ENCODE measurements at regions not wholly inside any gene's neighbourhood (a gene's known extent, or its start where the extent isn't known, plus 50 kb on each side); places are given as distances from the start of the nearest gene placed in this dataset.

DNA sequence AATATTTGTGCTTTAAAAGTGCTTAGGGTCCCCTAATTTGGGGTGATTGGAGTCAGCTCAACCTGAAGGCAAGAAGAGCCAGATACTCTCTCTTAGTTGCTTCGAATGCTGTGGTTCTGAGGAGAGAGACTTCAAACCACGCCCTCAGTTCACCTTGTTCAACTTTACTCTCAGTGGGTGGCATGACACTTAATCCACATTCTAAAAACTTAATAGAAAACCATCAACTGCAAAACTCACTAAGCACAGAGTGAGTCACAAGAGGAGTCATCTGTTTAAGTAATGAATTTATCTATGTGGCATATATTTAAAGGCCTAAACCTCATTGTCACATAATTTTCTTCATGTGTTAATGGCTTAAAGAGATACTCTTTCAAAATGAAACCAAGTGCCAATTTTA lies 99.5 kb upstream of the SLC4A4 start:
- Histone ChIP-seq H3K9me3 (ENCODE audit: low read length) (no peaks in the 10 kb centered on the region), H3K4me3 (ENCODE audit: low read length) (peak overlapping the region; percentile 58), H3K4me2 (ENCODE audit: low read length) (no peak overlapping the region), H3F3A (ENCODE audit: insufficient read depth, low read length, poor library complexity, severe bottlenecking) (peaks cover 3% of the 10 kb centered on the region), H3K9me2 (ENCODE audit: insufficient read depth, low read length) (no peaks in the 10 kb centered on the region), H3K36me3 (ENCODE audit: insufficient read depth, low read length) (no peaks in the 10 kb centered on the region), H2AFZ (ENCODE audit: low read depth, low read length) (no peak overlapping the region), H3K9ac (ENCODE audit: low read length) (no peak overlapping the region), H3K27me3 (ENCODE audit: insufficient read depth, low read depth, low read length) (no peaks in the 10 kb centered on the region), H3K79me2 (replicated peaks; ENCODE audit: insufficient read depth, low read length) (no peaks in the 10 kb centered on the region), H3K27ac (ENCODE audit: low read length) (no peak overlapping the region), H4K20me1 (ENCODE audit: insufficient read depth) (no peaks in the 10 kb centered on the region)
- TF ChIP-seq, protein P1, sequence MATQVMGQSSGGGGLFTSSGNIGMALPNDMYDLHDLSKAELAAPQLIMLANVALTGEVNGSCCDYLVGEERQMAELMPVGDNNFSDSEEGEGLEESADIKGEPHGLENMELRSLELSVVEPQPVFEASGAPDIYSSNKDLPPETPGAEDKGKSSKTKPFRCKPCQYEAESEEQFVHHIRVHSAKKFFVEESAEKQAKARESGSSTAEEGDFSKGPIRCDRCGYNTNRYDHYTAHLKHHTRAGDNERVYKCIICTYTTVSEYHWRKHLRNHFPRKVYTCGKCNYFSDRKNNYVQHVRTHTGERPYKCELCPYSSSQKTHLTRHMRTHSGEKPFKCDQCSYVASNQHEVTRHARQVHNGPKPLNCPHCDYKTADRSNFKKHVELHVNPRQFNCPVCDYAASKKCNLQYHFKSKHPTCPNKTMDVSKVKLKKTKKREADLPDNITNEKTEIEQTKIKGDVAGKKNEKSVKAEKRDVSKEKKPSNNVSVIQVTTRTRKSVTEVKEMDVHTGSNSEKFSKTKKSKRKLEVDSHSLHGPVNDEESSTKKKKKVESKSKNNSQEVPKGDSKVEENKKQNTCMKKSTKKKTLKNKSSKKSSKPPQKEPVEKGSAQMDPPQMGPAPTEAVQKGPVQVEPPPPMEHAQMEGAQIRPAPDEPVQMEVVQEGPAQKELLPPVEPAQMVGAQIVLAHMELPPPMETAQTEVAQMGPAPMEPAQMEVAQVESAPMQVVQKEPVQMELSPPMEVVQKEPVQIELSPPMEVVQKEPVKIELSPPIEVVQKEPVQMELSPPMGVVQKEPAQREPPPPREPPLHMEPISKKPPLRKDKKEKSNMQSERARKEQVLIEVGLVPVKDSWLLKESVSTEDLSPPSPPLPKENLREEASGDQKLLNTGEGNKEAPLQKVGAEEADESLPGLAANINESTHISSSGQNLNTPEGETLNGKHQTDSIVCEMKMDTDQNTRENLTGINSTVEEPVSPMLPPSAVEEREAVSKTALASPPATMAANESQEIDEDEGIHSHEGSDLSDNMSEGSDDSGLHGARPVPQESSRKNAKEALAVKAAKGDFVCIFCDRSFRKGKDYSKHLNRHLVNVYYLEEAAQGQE (IDR thresholded peaks at IDR 0.05; ENCODE audit: borderline replicate concordance), result no peak
- TF ChIP-seq TAF1 (IDR thresholded peaks at IDR 0.05; ENCODE audit: low read depth) (no peak), MXI1 (conservative IDR thresholded peaks at IDR 0.05; ENCODE audit: poor library complexity, severe bottlenecking) (no peak), CTCF (IDR thresholded peaks at IDR 0.05; ENCODE audit: poor library complexity, severe bottlenecking) (no peak), POLR2AphosphoS5 (IDR thresholded peaks at IDR 0.05) (no peak), EZH2 (IDR thresholded peaks at IDR 0.05; ENCODE audit: borderline replicate concordance, insufficient read depth, low read length, poor library complexity, severe bottlenecking) (no peak), EP300 (conservative IDR thresholded peaks at IDR 0.05; ENCODE audit: poor library complexity, severe bottlenecking) (no peak), SMC3 (conservative IDR thresholded peaks at IDR 0.05; ENCODE audit: poor library complexity) (no peak), RAD21 (conservative IDR thresholded peaks at IDR 0.05) (no peak)

- Histone ChIP-seq H3K36me3 (ENCODE audit: insufficient read depth, low read length) (no peaks in the 10 kb centered on the region), H3K4me3 (ENCODE audit: low read length) (no peak overlapping the region), H3K9ac (ENCODE audit: low read length) (no peak overlapping the region), H4K20me1 (ENCODE audit: insufficient read depth) (no peaks in the 10 kb centered on the region), H3K27me3 (ENCODE audit: insufficient read depth, low read depth, low read length) (no peaks in the 10 kb centered on the region), H2AFZ (ENCODE audit: low read depth, low read length) (no peak overlapping the region), H3K4me2 (ENCODE audit: low read length) (no peak overlapping the region), H3F3A (ENCODE audit: insufficient read depth, low read length, poor library complexity, severe bottlenecking) (peaks cover 3% of the 10 kb centered on the region), H3K9me2 (ENCODE audit: insufficient read depth, low read length) (no peaks in the 10 kb centered on the region), H3K27ac (ENCODE audit: low read length) (no peak overlapping the region), H3K79me2 (replicated peaks; ENCODE audit: insufficient read depth, low read length) (no peaks in the 10 kb centered on the region), H3K9me3 (ENCODE audit: low read length) (no peaks in the 10 kb centered on the region)
- TF ChIP-seq TAF1 (IDR thresholded peaks at IDR 0.05; ENCODE audit: low read depth), result no peak
- no peak for TF ChIP-seq POLR2AphosphoS5 (IDR thresholded peaks at IDR 0.05)
- TF ChIP-seq MXI1 (conservative IDR thresholded peaks at IDR 0.05; ENCODE audit: poor library complexity, severe bottlenecking), result no peak
- TF ChIP-seq RAD21 (conservative IDR thresholded peaks at IDR 0.05), result no peak
- TF ChIP-seq SMC3 (conservative IDR thresholded peaks at IDR 0.05; ENCODE audit: poor library complexity), result no peak
- TF ChIP-seq EP300 (conservative IDR thresholded peaks at IDR 0.05; ENCODE audit: poor library complexity, severe bottlenecking), result no peak
- TF ChIP-seq, protein P1 (IDR thresholded peaks at IDR 0.05; ENCODE audit: borderline replicate concordance), result no peak
- TF ChIP-seq CTCF (IDR thresholded peaks at IDR 0.05; ENCODE audit: poor library complexity, severe bottlenecking), result no peak
Observed at GRCh38 chr4:71240094-71240493, 98.7 kb upstream of the SLC4A4 start.

Measured in neural cell (in vitro differentiated cells).